ENCODE measurements at regions not wholly inside any gene's neighbourhood (a gene's known extent, or its start where the extent isn't known, plus 50 kb on each side); places are given as distances from the start of the nearest gene placed in this dataset.
"Not testable (repeated sequence)": the region's sequence is repeated elsewhere in the genome, so short reads cannot be mapped to it uniquely, and the experiment has no call there.

DNA sequence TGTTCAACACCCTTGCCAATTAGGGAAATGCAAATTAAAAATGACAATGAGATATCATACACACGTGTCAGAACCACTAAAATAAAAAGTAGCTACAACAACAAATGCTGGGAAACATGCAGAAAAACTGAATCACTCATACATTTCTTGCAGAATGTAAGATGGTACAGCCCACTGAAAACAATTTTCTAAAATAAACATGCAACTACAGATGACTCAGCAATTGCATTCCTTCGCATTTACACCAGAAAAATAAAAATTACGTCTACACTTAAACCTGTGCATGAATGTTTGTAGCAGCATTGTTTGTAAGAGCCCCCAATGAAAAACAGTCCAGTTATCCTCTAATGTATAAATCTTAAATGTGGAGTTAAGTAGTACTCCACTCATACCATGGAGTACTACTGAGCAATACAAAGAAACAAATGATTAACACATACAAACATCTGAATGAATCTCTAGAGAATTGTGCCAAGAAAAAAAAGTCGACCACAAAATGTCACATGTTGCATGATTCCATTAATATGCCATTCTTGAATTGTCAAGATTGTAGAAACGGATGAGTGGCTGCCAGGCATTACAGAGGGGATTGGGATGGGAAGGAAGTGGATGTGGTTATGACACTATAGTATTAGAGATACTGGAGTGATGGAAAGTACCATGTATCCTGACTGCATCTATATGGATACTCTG is 134.6 kb upstream of the NPSR1 start:
- H3K4me3 ChIP-seq (ENCODE audit: low read depth, low read length): no peak overlapping the region
- WGBS: 75% methylated on average over 5 of the region's 5 CpGs
- no peak for DNase-seq (ENCODE audit: extremely low spot score)
- no peaks in the 10 kb centered on the region for H3K36me3 ChIP-seq (ENCODE audit: insufficient read depth)
- H3K27ac ChIP-seq (ENCODE audit: low read depth): no peak overlapping the region
- H3K4me1 ChIP-seq (ENCODE audit: insufficient read depth): no peaks in the 10 kb centered on the region

DNA sequence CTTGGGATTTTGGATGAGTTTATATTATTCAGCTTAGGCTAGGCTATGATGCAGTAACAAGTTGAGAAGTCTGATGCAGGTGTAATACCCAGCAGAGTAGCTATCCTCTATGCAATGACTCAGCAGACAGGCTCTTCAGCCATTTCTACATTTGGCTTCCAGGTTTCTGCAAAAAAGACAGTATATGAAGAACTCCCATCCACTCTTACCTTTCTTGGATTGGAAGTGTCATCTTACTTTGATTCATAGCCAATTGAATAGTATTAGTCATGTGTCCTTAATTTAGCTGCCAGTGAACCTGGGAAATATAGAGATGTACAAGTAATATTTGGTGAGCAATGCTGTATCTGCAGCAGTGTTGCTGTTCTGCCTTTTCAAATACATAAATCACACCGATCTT is 127.8 kb upstream of the NPSR1 start:
- H3K27ac ChIP-seq (ENCODE audit: low read depth): no peak overlapping the region
- WGBS: 75% methylated on average over 1 of the region's 1 CpG
- H3K36me3 ChIP-seq (ENCODE audit: insufficient read depth): no peaks in the 10 kb centered on the region
- no peak overlapping the region for H3K4me3 ChIP-seq (ENCODE audit: low read depth, low read length)
- DNase-seq (ENCODE audit: extremely low spot score): no peak
- no peaks in the 10 kb centered on the region for H3K4me1 ChIP-seq (ENCODE audit: insufficient read depth)

DNA sequence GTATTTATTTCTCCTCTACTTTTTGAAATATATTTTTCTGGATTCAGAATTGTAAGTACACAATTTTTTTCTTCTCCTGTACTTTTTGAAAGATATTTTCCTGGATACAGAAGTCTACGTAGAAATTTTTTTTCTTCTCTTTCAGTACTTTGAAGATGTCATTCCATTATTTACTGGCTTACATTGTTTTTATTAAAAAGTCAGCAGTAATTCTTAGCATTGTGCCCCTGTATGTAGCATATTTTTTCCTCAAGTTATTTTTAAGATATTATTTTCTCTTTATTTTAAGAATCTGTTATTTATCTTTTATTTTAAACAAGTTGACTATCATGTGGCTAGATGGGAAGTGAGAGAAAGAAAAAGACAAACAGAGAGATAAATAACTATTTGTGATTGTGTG is 119.0 kb upstream of the NPSR1 start:
- Histone ChIP-seq H3K4me1 (ENCODE audit: insufficient read depth) (no peaks in the 10 kb centered on the region), H3K36me3 (ENCODE audit: insufficient read depth) (no peaks in the 10 kb centered on the region), H3K27ac (ENCODE audit: low read depth) (no peak overlapping the region), H3K4me3 (ENCODE audit: low read depth, low read length) (no peak overlapping the region)
- no peak for DNase-seq (ENCODE audit: extremely low spot score)
- 94% methylated on average over 1 of the region's 1 CpG for WGBS

DNA sequence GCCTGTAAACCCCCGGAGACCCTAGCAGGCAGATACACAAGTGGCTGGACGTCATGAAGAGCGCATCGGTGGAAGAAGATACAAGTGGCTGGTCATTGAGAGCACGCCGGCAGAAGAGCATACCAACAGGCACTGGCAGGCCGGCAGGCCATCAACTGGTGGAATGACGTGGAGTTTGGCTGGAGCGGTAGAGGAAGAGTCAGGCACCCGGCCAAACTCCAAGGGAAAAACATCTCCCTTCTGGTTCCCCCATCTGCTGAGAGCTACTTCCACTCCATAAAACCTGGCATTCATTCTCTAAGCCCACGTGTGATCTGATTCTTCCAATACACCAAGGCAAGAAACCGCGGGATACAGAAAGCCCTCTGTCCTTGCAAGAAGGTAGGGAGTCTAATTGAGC is 113.4 kb upstream of the NPSR1 start:
- Histone ChIP-seq H3K4me1 (ENCODE audit: insufficient read depth) (no peaks in the 10 kb centered on the region), H3K4me3 (ENCODE audit: low read depth, low read length) (no peak overlapping the region), H3K36me3 (ENCODE audit: insufficient read depth) (no peaks in the 10 kb centered on the region), H3K27ac (ENCODE audit: low read depth) (no peak overlapping the region)
- DNase-seq (ENCODE audit: extremely low spot score): no peak
- 90% methylated on average over 13 of the region's 13 CpGs for WGBS

DNA sequence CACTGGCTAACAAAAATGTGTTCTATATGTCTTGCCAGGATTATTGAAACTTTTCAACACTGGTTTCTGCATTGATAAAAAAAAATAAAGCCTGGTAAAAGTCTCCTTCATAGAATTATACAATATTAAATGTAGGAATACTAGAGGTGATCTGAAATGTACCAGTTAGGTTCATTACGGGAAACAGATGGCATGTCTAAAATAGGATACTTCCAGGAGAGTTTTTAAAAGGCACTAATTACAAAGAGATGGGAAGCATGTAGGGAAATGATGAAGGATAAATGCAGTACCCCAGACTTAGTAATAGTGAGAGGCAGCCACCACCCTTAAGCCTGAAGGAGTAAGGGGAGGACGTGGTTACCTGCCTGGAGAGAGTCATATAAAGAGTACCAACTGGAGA is 107.0 kb upstream of the NPSR1 start:
- Histone ChIP-seq H3K4me1 (ENCODE audit: insufficient read depth) (no peaks in the 10 kb centered on the region), H3K27ac (ENCODE audit: low read depth) (no peak overlapping the region), H3K36me3 (ENCODE audit: insufficient read depth) (no peaks in the 10 kb centered on the region), H3K4me3 (ENCODE audit: low read depth, low read length) (no peak overlapping the region)
- DNase-seq (ENCODE audit: extremely low spot score): no peak
- WGBS: 70% methylated on average over 2 of the region's 2 CpGs

DNA sequence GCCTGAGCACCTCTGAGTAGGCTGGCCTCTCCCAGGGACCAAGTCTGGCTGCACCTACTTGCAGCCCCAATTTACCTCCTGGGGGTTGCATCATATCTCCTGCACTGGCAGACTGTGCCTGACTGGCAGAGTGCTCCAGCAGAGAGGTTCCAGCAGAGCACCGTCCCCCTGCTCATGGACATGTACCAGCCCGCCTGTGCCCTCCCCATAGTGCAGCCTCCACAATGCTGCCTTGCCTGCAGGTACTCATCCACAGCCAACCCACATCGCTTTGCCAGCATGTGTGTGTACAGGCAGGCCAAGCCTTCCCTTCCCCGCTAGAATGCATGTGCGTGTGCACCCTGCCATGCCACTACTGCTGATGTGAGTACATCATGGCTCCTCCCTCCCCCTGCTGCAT is 105.5 kb upstream of the NPSR1 start:
- no peak overlapping the region for H3K27ac ChIP-seq (ENCODE audit: low read depth)
- no peak for DNase-seq (ENCODE audit: extremely low spot score)
- H3K36me3 ChIP-seq (ENCODE audit: insufficient read depth): no peaks in the 10 kb centered on the region
- no peak overlapping the region for H3K4me3 ChIP-seq (ENCODE audit: low read depth, low read length)
- WGBS: 90% methylated on average over 5 of the region's 5 CpGs
- H3K4me1 ChIP-seq (ENCODE audit: insufficient read depth): no peaks in the 10 kb centered on the region

DNA sequence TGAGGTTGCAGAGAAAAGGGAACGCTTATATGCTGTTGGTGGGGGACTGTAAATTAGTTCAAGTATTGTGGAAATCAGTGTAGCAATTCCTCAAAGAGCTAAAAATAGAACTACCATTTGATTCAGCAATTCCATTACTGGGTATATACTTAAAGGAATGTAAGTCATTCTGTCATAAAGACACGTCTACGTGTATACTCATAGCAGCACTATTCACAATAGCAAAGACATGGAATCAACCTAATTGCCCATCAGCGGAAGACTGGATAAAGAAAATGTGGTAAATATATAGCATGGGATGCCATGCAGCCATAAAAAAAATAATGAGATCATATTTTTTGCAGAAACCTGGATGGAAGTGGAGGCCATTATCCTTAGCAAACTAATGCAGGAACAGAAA is 100.0 kb upstream of the NPSR1 start:
- Histone ChIP-seq H3K4me1 (ENCODE audit: insufficient read depth) (no peaks in the 10 kb centered on the region), H3K27ac (ENCODE audit: low read depth) (no peak overlapping the region), H3K36me3 (ENCODE audit: insufficient read depth) (no peaks in the 10 kb centered on the region), H3K4me3 (ENCODE audit: low read depth, low read length) (no peak overlapping the region)
- 89% methylated on average over 4 of the region's 4 CpGs for WGBS
- DNase-seq (ENCODE audit: extremely low spot score): no peak

DNA sequence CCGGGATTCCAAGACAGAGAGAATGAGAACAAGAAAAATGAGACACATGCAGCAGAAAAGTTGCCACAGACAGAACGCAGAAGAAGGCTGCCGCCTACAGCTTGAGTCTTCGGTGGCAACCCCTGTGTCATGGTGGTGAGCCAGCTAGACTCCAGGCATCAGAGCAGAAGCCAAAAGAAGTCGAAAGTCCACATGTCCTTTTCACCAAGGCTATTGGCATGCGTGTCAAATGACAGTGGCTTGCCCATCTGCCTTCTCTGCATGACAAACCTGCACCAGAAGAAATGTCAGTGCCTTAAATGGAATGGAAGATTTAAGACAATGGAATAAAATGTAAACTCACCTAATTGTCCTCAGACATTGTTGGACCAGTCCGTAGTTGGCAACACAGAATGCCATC is 93.9 kb upstream of the NPSR1 start:
- Histone ChIP-seq H3K4me3 (ENCODE audit: low read depth, low read length) (no peak overlapping the region), H3K4me1 (ENCODE audit: insufficient read depth) (no peaks in the 10 kb centered on the region), H3K27ac (ENCODE audit: low read depth) (no peak overlapping the region), H3K36me3 (ENCODE audit: insufficient read depth) (no peaks in the 10 kb centered on the region)
- 87% methylated on average over 7 of the region's 7 CpGs for WGBS
- DNase-seq (ENCODE audit: extremely low spot score): no peak

DNA sequence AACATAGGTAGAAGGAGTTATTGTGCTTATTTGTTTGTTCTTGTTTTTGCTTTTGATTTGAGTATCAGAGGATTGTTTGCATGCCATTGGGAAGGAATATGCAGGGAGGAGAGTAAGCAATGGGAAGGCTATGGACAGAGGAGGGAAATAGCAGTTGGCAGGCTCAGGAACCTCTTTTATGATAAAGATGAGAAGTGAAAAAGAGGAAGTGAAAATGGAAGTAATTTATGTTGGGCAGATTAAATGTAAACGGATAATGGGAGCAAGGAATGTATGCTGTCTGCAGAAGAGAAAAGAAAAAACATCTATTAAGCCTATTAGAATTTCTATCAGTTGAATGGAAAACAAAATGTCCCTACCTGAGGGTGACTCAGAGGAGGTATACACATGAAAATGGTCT is 90.1 kb upstream of the NPSR1 start:
- Histone ChIP-seq H3K27ac (ENCODE audit: low read depth) (no peak overlapping the region), H3K4me3 (ENCODE audit: low read depth, low read length) (no peak overlapping the region), H3K36me3 (ENCODE audit: insufficient read depth) (no peaks in the 10 kb centered on the region), H3K4me1 (ENCODE audit: insufficient read depth) (no peaks in the 10 kb centered on the region)
- DNase-seq (ENCODE audit: extremely low spot score): no peak
- WGBS: 33% methylated on average over 1 of the region's 1 CpG

DNA sequence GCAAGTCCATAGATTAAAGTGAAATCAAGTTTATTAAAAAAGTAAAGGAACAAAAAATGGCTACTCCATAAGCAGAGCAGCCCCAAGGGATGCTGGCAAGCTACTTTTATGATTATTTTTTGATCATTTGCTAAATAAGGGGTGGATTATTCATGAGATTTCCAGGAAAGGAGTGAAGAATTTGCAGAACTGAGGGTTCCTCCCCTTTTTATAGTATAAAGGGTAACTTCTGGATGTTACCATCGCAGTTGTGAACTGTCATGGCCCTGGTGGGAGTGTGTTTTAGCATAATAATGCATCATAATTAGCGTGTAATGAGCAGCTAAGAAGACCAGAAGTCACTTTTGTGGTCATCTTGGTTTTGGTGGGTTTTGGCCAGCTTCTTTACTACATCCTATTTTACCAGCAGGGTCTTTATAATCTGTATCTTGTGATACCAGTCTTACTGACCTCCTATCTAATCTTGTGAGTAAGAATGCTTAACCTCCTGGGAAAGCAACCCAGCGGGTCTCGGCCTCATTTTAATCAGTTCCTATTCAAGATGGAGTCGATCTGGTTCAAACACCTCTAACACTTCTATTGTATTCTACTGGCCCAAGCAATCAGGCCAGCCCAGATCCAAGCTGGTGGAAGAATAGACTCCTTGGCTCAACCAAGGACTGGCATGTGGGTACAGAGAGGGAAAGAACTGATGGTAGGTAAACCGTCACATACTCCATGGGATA is 87.9 kb upstream of the NPSR1 start:
- no peak for DNase-seq (ENCODE audit: extremely low spot score)
- WGBS: 82% methylated on average over 6 of the region's 6 CpGs

DNA sequence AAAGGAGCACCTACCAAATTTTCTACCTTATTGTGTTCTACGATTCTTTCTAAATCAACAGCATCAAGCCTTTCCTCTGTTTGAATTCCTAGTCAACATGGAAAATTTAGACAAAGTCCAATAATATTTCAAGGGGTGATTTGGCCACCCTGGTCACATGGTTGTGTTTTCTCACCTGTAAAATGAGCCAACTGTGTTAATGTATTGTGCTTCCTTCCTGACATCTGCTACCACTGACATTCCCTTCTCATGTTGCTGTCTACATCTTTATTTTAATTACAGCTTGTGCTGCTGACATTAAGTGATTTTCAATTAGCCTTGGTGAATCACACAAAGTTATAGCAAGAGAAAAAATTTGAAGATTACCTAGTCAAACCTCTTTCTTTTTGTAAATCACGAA is 83.0 kb upstream of the NPSR1 start:
- 77% methylated on average over 2 of the region's 2 CpGs for WGBS
- DNase-seq (ENCODE audit: extremely low spot score): no peak
- H3K27ac ChIP-seq (ENCODE audit: low read depth): no peak overlapping the region
- no peaks in the 10 kb centered on the region for H3K36me3 ChIP-seq (ENCODE audit: insufficient read depth)
- no peaks in the 10 kb centered on the region for H3K4me1 ChIP-seq (ENCODE audit: insufficient read depth)
- H3K4me3 ChIP-seq (ENCODE audit: low read depth, low read length): no peak overlapping the region

More for the DNA sequence above, 87.9 kb upstream of the NPSR1 start:
- no peaks in the 10 kb centered on the region for H3K36me3 ChIP-seq (ENCODE audit: insufficient read depth)
- no peak overlapping the region for H3K4me3 ChIP-seq (ENCODE audit: low read depth, low read length)
- H3K27ac ChIP-seq (ENCODE audit: low read depth): no peak overlapping the region
- H3K4me1 ChIP-seq (ENCODE audit: insufficient read depth): no peaks in the 10 kb centered on the region

DNA sequence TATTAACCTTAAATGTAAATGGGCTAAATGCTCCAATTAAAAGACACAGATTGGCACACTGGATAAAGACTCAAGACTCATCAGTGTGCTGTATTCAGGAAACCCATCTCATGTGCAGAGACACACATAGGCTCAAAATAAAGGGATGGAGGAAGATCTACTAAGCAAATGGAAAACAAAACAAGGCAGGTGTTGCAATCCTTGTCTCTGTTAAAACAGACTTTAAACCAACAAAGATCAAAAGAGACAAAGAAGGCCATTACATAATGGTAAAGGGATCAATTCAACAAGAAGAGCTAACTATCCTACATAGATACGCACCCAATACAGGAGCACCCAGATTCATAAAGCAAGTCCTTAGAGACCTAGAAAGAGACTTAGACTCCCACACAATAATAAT is 80.1 kb upstream of the NPSR1 start:
- H3K4me1 ChIP-seq (ENCODE audit: insufficient read depth); H3K27ac ChIP-seq (ENCODE audit: low read depth); H3K36me3 ChIP-seq (ENCODE audit: insufficient read depth); DNase-seq (ENCODE audit: extremely low spot score); H3K4me3 ChIP-seq (ENCODE audit: low read depth, low read length): not testable (repeated sequence)
- 100% methylated on average over 1 of the region's 1 CpG for WGBS

DNA sequence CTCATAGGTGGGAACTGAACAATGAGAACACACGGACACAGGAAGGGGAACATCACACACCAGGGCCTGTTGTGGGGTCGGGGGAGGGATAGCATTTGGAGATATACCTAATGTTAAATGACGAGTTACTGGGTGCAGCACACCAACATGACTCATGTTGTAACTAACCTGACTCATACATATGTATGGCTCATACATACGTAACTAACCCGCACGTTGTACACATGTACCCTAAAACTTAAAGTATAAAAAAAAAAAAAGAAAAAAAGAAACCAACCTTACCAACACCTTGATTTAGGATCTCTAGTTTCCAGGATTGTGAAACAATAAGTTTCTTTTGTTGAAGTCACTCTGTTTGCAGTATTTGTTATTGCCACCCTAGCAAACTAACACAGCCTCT is 76.3 kb upstream of the NPSR1 start:
- DNase-seq (ENCODE audit: extremely low spot score); H3K4me1 ChIP-seq (ENCODE audit: insufficient read depth); H3K27ac ChIP-seq (ENCODE audit: low read depth); H3K36me3 ChIP-seq (ENCODE audit: insufficient read depth); H3K4me3 ChIP-seq (ENCODE audit: low read depth, low read length): not testable (repeated sequence)
- 92% methylated on average over 6 of the region's 6 CpGs for WGBS

DNA sequence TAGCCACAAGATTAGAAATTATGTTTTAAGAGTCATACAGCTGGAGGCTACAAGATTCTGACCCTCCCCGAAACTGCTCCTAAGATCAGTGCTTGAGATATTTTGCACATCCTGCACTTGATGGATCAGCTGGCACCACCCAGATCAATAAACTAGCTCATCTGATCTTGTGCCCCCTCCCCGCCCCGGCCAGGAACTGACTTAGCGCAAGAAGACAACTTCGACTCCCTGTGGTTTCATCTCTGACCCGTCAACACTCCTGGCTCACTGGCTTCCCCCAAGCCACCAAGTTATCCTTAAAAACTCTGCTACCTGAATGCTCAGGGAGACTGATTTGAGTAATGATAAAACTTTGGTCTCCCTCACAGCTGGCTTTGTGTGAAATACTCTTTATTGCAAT is 73.5 kb upstream of the NPSR1 start:
- no peaks in the 10 kb centered on the region for H3K36me3 ChIP-seq (ENCODE audit: insufficient read depth)
- no peak overlapping the region for H3K27ac ChIP-seq (ENCODE audit: low read depth)
- H3K4me3 ChIP-seq (ENCODE audit: low read depth, low read length): no peak overlapping the region
- H3K4me1 ChIP-seq (ENCODE audit: insufficient read depth): no peaks in the 10 kb centered on the region
- WGBS: 93% methylated on average over 6 of the region's 6 CpGs
- no peak for DNase-seq (ENCODE audit: extremely low spot score)
